ENCODE measurements at regions not wholly inside any gene's neighbourhood (a gene's known extent, or its start where the extent isn't known, plus 50 kb on each side); places are given as distances from the start of the nearest gene placed in this dataset.

- peaks cover 25% of the 10 kb centered on the region for H3K9me3 ChIP-seq
- no peaks in the 10 kb centered on the region for H3K4me1 ChIP-seq
- no peaks in the 10 kb centered on the region for H3K27me3 ChIP-seq
- no peaks in the 10 kb centered on the region for H3K36me3 ChIP-seq
- H3K4me2 ChIP-seq = no peak overlapping the region
- no peak for TF ChIP-seq Cebpa-rat (IDR thresholded peaks at IDR 0.05)
- no peaks in the 10 kb centered on the region for H4K20me1 ChIP-seq
- H3K4me3 ChIP-seq = no peak overlapping the region
- H3K9ac ChIP-seq = no peak overlapping the region
- H3K27ac ChIP-seq = no peak overlapping the region
Observed at GRCh38 chr1:232695621-232696385, 65.9 kb upstream of the SIPA1L2 start.

GRCh38 chr1:232696466-232696865, 66.5 kb upstream of the SIPA1L2 start:
- no peaks in the 10 kb centered on the region for H3K27me3 ChIP-seq
- no peak overlapping the region for H3K4me2 ChIP-seq
- no peak overlapping the region for H3K27ac ChIP-seq
- H3K9me3 ChIP-seq = peaks cover 31% of the 10 kb centered on the region
- H4K20me1 ChIP-seq = no peaks in the 10 kb centered on the region
- H3K9ac ChIP-seq = no peak overlapping the region
- H3K4me1 ChIP-seq = peaks cover 5% of the 10 kb centered on the region
- no peak overlapping the region for H3K4me3 ChIP-seq
- H3K36me3 ChIP-seq = no peaks in the 10 kb centered on the region
- TF ChIP-seq Cebpa-rat (IDR thresholded peaks at IDR 0.05) = no peak

- no peaks in the 10 kb centered on the region for H3K27me3 ChIP-seq
- peaks cover 11% of the 10 kb centered on the region for H3K4me1 ChIP-seq
- no peak overlapping the region for H3K4me3 ChIP-seq
- no peaks in the 10 kb centered on the region for H3K36me3 ChIP-seq
- H3K9ac ChIP-seq = no peak overlapping the region
- H3K9me3 ChIP-seq = peaks cover 40% of the 10 kb centered on the region
- no peak overlapping the region for H3K27ac ChIP-seq
- H3K4me2 ChIP-seq = no peak overlapping the region
- H4K20me1 ChIP-seq = no peaks in the 10 kb centered on the region
- no peak for TF ChIP-seq Cebpa-rat (IDR thresholded peaks at IDR 0.05)
Observed at GRCh38 chr1:232697187-232697822, 67.4 kb upstream of the SIPA1L2 start.

DNA sequence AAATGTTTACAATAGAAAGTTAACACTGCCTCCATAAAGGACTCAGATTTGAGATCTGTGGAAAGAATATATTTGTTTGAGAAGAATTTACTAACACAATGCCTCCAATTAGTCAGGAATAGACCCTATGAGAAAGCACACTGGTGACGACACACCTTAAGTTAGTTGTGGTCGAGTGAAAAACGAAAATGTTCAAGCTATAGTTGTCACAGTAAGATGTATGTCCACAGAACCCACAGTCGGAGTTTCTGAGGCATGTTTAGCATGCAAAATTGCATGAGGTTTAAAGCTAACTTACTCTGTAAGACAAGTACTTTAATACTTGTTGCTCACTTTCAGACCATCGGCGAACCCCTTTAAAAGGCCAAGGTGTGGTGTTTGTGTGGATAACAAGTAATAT, 69.9 kb upstream of the SIPA1L2 start:
- H3K4me1 ChIP-seq = peaks cover 27% of the 10 kb centered on the region
- H3K36me3 ChIP-seq = no peaks in the 10 kb centered on the region
- H3K27ac ChIP-seq = no peak overlapping the region
- H3K9me3 ChIP-seq = peaks cover 44% of the 10 kb centered on the region
- no peak for TF ChIP-seq Cebpa-rat (IDR thresholded peaks at IDR 0.05)
- no peak overlapping the region for H3K9ac ChIP-seq
- H3K4me2 ChIP-seq = no peak overlapping the region
- H4K20me1 ChIP-seq = no peaks in the 10 kb centered on the region
- H3K4me3 ChIP-seq = no peak overlapping the region
- H3K27me3 ChIP-seq = no peaks in the 10 kb centered on the region

GRCh38 chr1:232702911-232703310, 73.0 kb upstream of the SIPA1L2 start:
- Histone ChIP-seq H3K4me1 (peaks cover 27% of the 10 kb centered on the region), H3K9ac (no peak overlapping the region), H3K4me3 (no peak overlapping the region), H4K20me1 (no peaks in the 10 kb centered on the region), H3K9me3 (peaks cover 44% of the 10 kb centered on the region), H3K4me2 (peak overlapping the region; percentile 42), H3K27me3 (no peaks in the 10 kb centered on the region), H3K36me3 (no peaks in the 10 kb centered on the region), H3K27ac (no peak overlapping the region)
- TF ChIP-seq Cebpa-rat (IDR thresholded peaks at IDR 0.05) = no peak

DNA sequence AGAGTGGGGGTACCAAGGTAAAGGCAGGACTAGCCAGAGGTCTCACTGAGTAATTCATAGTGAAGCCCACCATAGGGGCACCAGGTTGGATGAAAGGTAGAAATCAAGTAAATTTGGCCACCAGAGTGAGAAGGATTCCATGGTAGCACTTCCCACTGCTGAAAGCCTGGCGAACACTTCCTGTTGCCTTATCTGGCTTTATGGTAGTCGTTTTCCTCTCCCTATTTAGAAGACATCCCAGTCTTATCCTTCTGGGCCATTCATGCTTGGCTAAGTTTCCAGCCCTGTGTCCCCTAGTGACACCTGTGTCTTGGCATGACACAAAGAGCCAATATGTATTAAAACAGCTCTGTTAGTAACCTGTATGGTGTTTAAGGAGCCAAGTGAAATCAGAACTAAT, 74.3 kb upstream of the SIPA1L2 start:
- Histone ChIP-seq H4K20me1 (no peaks in the 10 kb centered on the region), H3K4me2 (no peak overlapping the region), H3K27ac (no peak overlapping the region), H3K4me3 (no peak overlapping the region), H3K36me3 (no peaks in the 10 kb centered on the region), H3K9ac (no peak overlapping the region), H3K9me3 (peaks cover 38% of the 10 kb centered on the region), H3K4me1 (peaks cover 31% of the 10 kb centered on the region), H3K27me3 (no peaks in the 10 kb centered on the region)
- TF ChIP-seq Cebpa-rat (IDR thresholded peaks at IDR 0.05) = no peak

- peaks cover 37% of the 10 kb centered on the region for H3K4me1 ChIP-seq
- no peaks in the 10 kb centered on the region for H4K20me1 ChIP-seq
- no peak overlapping the region for H3K4me3 ChIP-seq
- no peak overlapping the region for H3K27ac ChIP-seq
- H3K4me2 ChIP-seq = no peak overlapping the region
- H3K9me3 ChIP-seq = peaks cover 36% of the 10 kb centered on the region
- no peak overlapping the region for H3K9ac ChIP-seq
- no peaks in the 10 kb centered on the region for H3K27me3 ChIP-seq
- TF ChIP-seq Cebpa-rat (IDR thresholded peaks at IDR 0.05) = 0 out of 2 replicates have a peak, but pooled peaks have one; percentile 5
- no peaks in the 10 kb centered on the region for H3K36me3 ChIP-seq
Observed at GRCh38 chr1:232704694-232705680, 75.1 kb upstream of the SIPA1L2 start.

DNA sequence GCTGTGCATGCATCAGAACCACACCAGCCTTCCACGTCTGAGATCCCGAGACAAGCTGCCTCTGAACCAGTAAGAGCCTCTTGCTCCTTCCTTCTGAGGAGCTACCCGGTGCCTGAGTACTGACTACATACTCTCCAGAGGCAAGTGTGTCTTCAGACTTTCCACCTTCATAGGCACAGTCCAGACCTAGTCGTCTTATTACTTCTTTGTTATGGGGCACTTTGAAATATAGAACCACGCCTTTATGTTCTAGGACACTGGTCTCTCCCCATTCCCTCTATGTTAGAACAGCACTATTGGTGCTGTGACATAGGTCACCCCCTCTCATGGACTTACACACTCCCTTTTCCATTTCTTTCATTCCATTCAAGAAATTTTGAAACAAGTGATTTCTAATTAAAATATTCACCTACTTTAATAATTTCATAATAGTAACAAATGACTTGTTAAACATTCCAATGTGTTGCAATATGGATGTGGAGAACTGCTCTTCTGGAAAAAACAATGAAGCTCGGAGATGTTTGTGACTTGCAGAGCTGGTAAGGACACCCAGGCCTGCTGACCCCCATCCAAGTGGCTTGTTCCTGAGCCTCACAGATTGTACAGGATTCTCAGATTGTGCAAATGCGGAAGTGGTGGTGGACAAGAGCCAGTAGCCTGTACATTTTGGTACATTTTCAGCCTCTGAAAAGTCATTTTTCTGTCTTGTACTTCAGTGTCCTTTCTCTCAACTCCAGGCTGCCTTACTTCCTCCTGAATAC, 76.1 kb upstream of the SIPA1L2 start:
- Histone ChIP-seq H3K4me2 (no peak overlapping the region), H3K27me3 (no peaks in the 10 kb centered on the region), H3K4me3 (no peak overlapping the region), H3K9ac (no peak overlapping the region), H4K20me1 (no peaks in the 10 kb centered on the region), H3K27ac (no peak overlapping the region), H3K4me1 (peaks cover 36% of the 10 kb centered on the region), H3K36me3 (no peaks in the 10 kb centered on the region), H3K9me3 (peaks cover 26% of the 10 kb centered on the region)
- no peak for TF ChIP-seq Cebpa-rat (IDR thresholded peaks at IDR 0.05)

- Histone ChIP-seq H3K4me2 (no peak overlapping the region), H3K4me1 (peaks cover 27% of the 10 kb centered on the region), H3K36me3 (no peaks in the 10 kb centered on the region)
Observed at GRCh38 chr1:232707142-232707541, 77.2 kb upstream of the SIPA1L2 start.

More at GRCh38 chr1:232707142-232707541, 77.2 kb upstream of the SIPA1L2 start:
- TF ChIP-seq Cebpa-rat (IDR thresholded peaks at IDR 0.05) = no peak
- Histone ChIP-seq H4K20me1 (no peaks in the 10 kb centered on the region), H3K9ac (no peak overlapping the region), H3K27ac (no peak overlapping the region), H3K4me3 (no peak overlapping the region), H3K9me3 (peaks cover 15% of the 10 kb centered on the region), H3K27me3 (no peaks in the 10 kb centered on the region)

All from BLaER1 (cell line).